HepG2 (cell line): ENCODE measurements at regions not wholly inside any gene's neighbourhood (a gene's known extent, or its start where the extent isn't known, plus 50 kb on each side); places are given as distances from the start of the nearest gene placed in this dataset.

Experiments used
- CEBPG ChIP-seq: IDR thresholded peaks from 2 replicates; pipeline ENCODE4 v1.6.1; 2016
- CTCF ChIP-seq: sonication (generic); formaldehyde crosslinking; IDR thresholded peaks from 2 replicates; pipeline ENCODE4 v1.5.0; 2020; ENCODE audit warnings: mild to moderate bottlenecking, missing genetic modification reagents, moderate library complexity
- ETS1 ChIP-seq: sonication (generic); formaldehyde crosslinking; IDR thresholded peaks from 2 replicates; pipeline ENCODE4 v1.4.0; 2020; ENCODE audit warnings: missing genetic modification reagents
- JUNB ChIP-seq: sonication (generic); formaldehyde crosslinking; IDR thresholded peaks from 2 replicates; pipeline ENCODE4 v1.8.0; 2022; ENCODE audit warnings: missing genetic modification reagents, mild to moderate bottlenecking, borderline replicate concordance
- MTA3 ChIP-seq: sonication (generic); formaldehyde crosslinking; IDR thresholded peaks from 2 replicates; pipeline ENCODE4 v1.4.0; 2020; ENCODE audit warnings: missing genetic modification reagents
- PHF20 ChIP-seq: sonication (generic); formaldehyde crosslinking; IDR thresholded peaks from 2 replicates; pipeline ENCODE4 v1.5.0; 2020; ENCODE audit warnings: mild to moderate bottlenecking, missing genetic modification reagents
- POLR2AphosphoS5 ChIP-seq: IDR thresholded peaks from 2 replicates; pipeline ENCODE4 v1.6.1; 2012; ENCODE audit warnings: low read depth, low read length
- RAD21 ChIP-seq: fragments of 450-650 bp; formaldehyde crosslinking; IDR thresholded peaks from 2 replicates; pipeline ENCODE4 v1.5.0; 2020; ENCODE audit warnings: mild to moderate bottlenecking
- REST ChIP-seq, 2 experiments: IDR thresholded peaks; 2 replicates each; pipeline ENCODE4 v1.6.1; 2011 to 2012; ENCODE audit warnings: low read length in 2 of 2, borderline replicate concordance in 1 of 2, low read depth in 1 of 2, mild to moderate bottlenecking in 1 of 2, moderate library complexity in 1 of 2
- SNAPC4 ChIP-seq: sonication (generic); formaldehyde crosslinking; IDR thresholded peaks from 2 replicates; pipeline ENCODE4 v1.4.0; 2020; ENCODE audit warnings: mild to moderate bottlenecking, missing genetic modification reagents
- ZNF281 ChIP-seq: sonication (generic); formaldehyde crosslinking; IDR thresholded peaks from 2 replicates; pipeline ENCODE4 v1.4.0; 2020; ENCODE audit warnings: missing genetic modification reagents, borderline replicate concordance
- ZNF292 ChIP-seq: sonication (generic); formaldehyde crosslinking; IDR thresholded peaks from 2 replicates; pipeline ENCODE4 v1.8.1; 2022; ENCODE audit warnings: mild to moderate bottlenecking, low read depth, missing genetic modification reagents, borderline replicate concordance

GRCh38 chr3:150259526-150260397 lies 148.3 kb upstream of the TSC22D2 start:
- TF ChIP-seq POLR2AphosphoS5 (no peak), ZNF281 (CRISPR knock-in tag) (no peak), ETS1 (CRISPR knock-in tag) (no peak), RAD21 (CRISPR knock-in tag) (no peak), CTCF (CRISPR knock-in tag) (no peak), ZNF292 (CRISPR knock-in tag) (no peak), CEBPG (no peak), PHF20 (no peak), JUNB (CRISPR knock-in tag) (no peak), SNAPC4 (CRISPR knock-in tag) (no peak), REST (IDR thresholded peaks at IDR 0.05; ENCODE audit: borderline replicate concordance in 1 of 2, low read depth in 1 of 2, low read length in 2 of 2) (no peak), MTA3 (CRISPR knock-in tag) (no peak)
